ENCODE measurements at regions not wholly inside any gene's neighbourhood (a gene's known extent, or its start where the extent isn't known, plus 50 kb on each side); places are given as distances from the start of the nearest gene placed in this dataset.

- Histone ChIP-seq H3K36me3 (no peaks in the 10 kb centered on the region), H3K4me1 (ENCODE audit: control insufficient read depth in 1 of 2, insufficient read depth in 1 of 2, low read depth in 1 of 2, low read length in 1 of 2) (no peaks in the 10 kb centered on the region), H3K9me3 (no peaks in the 10 kb centered on the region), H3K27me3 (peaks cover 5% of the 10 kb centered on the region), H3K4me3 (ENCODE audit: low read depth in 1 of 2, low read length in 1 of 2) (no peak overlapping the region), H3K27ac (no peak overlapping the region)
- no peak for TF ChIP-seq CTCF (IDR thresholded peaks at IDR 0.05)
These were observed 220.8 kb downstream of the OGFRL1 start for GRCh38 chr6:71509191-71510005.

GRCh38 chr6:71510057-71510713 is 221.6 kb downstream of the OGFRL1 start:
- Histone ChIP-seq H3K27ac (no peak overlapping the region), H3K4me1 (ENCODE audit: control insufficient read depth in 1 of 2, insufficient read depth in 1 of 2, low read depth in 1 of 2, low read length in 1 of 2) (no peaks in the 10 kb centered on the region), H3K9me3 (no peaks in the 10 kb centered on the region), H3K4me3 (ENCODE audit: low read depth in 1 of 2, low read length in 1 of 2) (no peak overlapping the region), H3K27me3 (peaks cover 5% of the 10 kb centered on the region), H3K36me3 (no peaks in the 10 kb centered on the region)
- no peak for TF ChIP-seq CTCF (IDR thresholded peaks at IDR 0.05)

- Histone ChIP-seq H3K9me3 (no peaks in the 10 kb centered on the region), H3K4me3 (ENCODE audit: low read depth in 1 of 2, low read length in 1 of 2) (no peak overlapping the region), H3K36me3 (no peaks in the 10 kb centered on the region), H3K27me3 (peaks cover 5% of the 10 kb centered on the region), H3K4me1 (ENCODE audit: control insufficient read depth in 1 of 2, insufficient read depth in 1 of 2, low read depth in 1 of 2, low read length in 1 of 2) (no peaks in the 10 kb centered on the region), H3K27ac (no peak overlapping the region)
- TF ChIP-seq CTCF (IDR thresholded peaks at IDR 0.05), result no peak
These were observed 222.2 kb downstream of the OGFRL1 start for GRCh38 chr6:71510856-71511255.

GRCh38 chr6:71512256-71512655 is 223.6 kb downstream of the OGFRL1 start:
- Histone ChIP-seq H3K27ac (no peak overlapping the region), H3K4me3 (ENCODE audit: low read depth in 1 of 2, low read length in 1 of 2) (no peak overlapping the region), H3K9me3 (no peaks in the 10 kb centered on the region), H3K27me3 (peaks cover 5% of the 10 kb centered on the region), H3K4me1 (ENCODE audit: control insufficient read depth in 1 of 2, insufficient read depth in 1 of 2, low read depth in 1 of 2, low read length in 1 of 2) (no peaks in the 10 kb centered on the region), H3K36me3 (no peaks in the 10 kb centered on the region)
- no peak for TF ChIP-seq CTCF (IDR thresholded peaks at IDR 0.05)

- Histone ChIP-seq H3K4me1 (ENCODE audit: control insufficient read depth in 1 of 2, insufficient read depth in 1 of 2, low read depth in 1 of 2, low read length in 1 of 2) (no peaks in the 10 kb centered on the region), H3K36me3 (no peaks in the 10 kb centered on the region), H3K27me3 (peaks cover 5% of the 10 kb centered on the region), H3K4me3 (ENCODE audit: low read depth in 1 of 2, low read length in 1 of 2) (no peak overlapping the region), H3K9me3 (no peaks in the 10 kb centered on the region), H3K27ac (no peak overlapping the region)
- TF ChIP-seq CTCF (IDR thresholded peaks at IDR 0.05), result no peak
These were observed 224.4 kb downstream of the OGFRL1 start for GRCh38 chr6:71513036-71513435.
